DOHH2 (cell line): ENCODE measurements at regions not wholly inside any gene's neighbourhood (a gene's known extent, or its start where the extent isn't known, plus 50 kb on each side); places are given as distances from the start of the nearest gene placed in this dataset.

Source experiments
- CTCF ChIP-seq: fragments of 200-600 bp; sonication (generic); IDR thresholded peaks from one replicate; pipeline ENCODE4 v1.5.1; 2014; ENCODE audit warnings: antibody characterized with exemption, mild to moderate bottlenecking, low read depth, low read length; ENCODE audit not compliant: poor library complexity, severe bottlenecking
- EZH2phosphoT487 ChIP-seq: fragments of 200-600 bp; sonication (generic); IDR thresholded peaks from 2 replicates; pipeline ENCODE4 v1.6.1; 2017; ENCODE audit warnings: borderline replicate concordance, mild to moderate bottlenecking, antibody characterized with exemption, low read length, moderate library complexity, mixed read lengths

GRCh38 chr3:40872258-40872920, 326.9 kb upstream of the CTNNB1 start:
- TF ChIP-seq CTCF (no peak), EZH2phosphoT487 (no peak)
